ENCODE measurements at regions not wholly inside any gene's neighbourhood (a gene's known extent, or its start where the extent isn't known, plus 50 kb on each side); places are given as distances from the start of the nearest gene placed in this dataset.
"Not testable (repeated sequence)": the region's sequence is repeated elsewhere in the genome, so short reads cannot be mapped to it uniquely, and the experiment has no call there.

- peaks cover 3% of the 10 kb centered on the region for H3K4me1 ChIP-seq (ENCODE audit: control insufficient read depth, insufficient read depth, low read length)
- no peak overlapping the region for H3K9ac ChIP-seq (ENCODE audit: low read depth, low read length)
- no peak overlapping the region for H3K4me3 ChIP-seq (ENCODE audit: low read depth, low read length)
- H3K9me3 ChIP-seq (ENCODE audit: control insufficient read depth, insufficient read depth, low read length): no peaks in the 10 kb centered on the region
- no peaks in the 10 kb centered on the region for H3K27me3 ChIP-seq (ENCODE audit: control insufficient read depth, insufficient read depth, low read length)
- H3K36me3 ChIP-seq (ENCODE audit: control insufficient read depth, insufficient read depth, low read length): no peaks in the 10 kb centered on the region
These were observed 161.8 kb upstream of the IRF2BP2 start for GRCh38 chr1:234771642-234772344.

- Histone ChIP-seq H3K27me3 (ENCODE audit: control insufficient read depth, insufficient read depth, low read length) (no peaks in the 10 kb centered on the region), H3K36me3 (ENCODE audit: control insufficient read depth, insufficient read depth, low read length) (no peaks in the 10 kb centered on the region), H3K4me3 (ENCODE audit: low read depth, low read length) (no peak overlapping the region), H3K9me3 (ENCODE audit: control insufficient read depth, insufficient read depth, low read length) (no peaks in the 10 kb centered on the region), H3K9ac (ENCODE audit: low read depth, low read length) (no peak overlapping the region), H3K4me1 (ENCODE audit: control insufficient read depth, insufficient read depth, low read length) (peaks cover 3% of the 10 kb centered on the region)
These were observed 161.1 kb upstream of the IRF2BP2 start for GRCh38 chr1:234770924-234771540.

- Histone ChIP-seq H3K9ac (ENCODE audit: low read depth, low read length) (no peak overlapping the region), H3K4me3 (ENCODE audit: low read depth, low read length) (no peak overlapping the region), H3K27me3 (ENCODE audit: control insufficient read depth, insufficient read depth, low read length) (no peaks in the 10 kb centered on the region), H3K9me3 (ENCODE audit: control insufficient read depth, insufficient read depth, low read length) (no peaks in the 10 kb centered on the region), H3K36me3 (ENCODE audit: control insufficient read depth, insufficient read depth, low read length) (no peaks in the 10 kb centered on the region), H3K4me1 (ENCODE audit: control insufficient read depth, insufficient read depth, low read length) (peaks cover 3% of the 10 kb centered on the region)
These were observed 160.2 kb upstream of the IRF2BP2 start for GRCh38 chr1:234769986-234770795.

GRCh38 chr1:234769284-234769985, 159.5 kb upstream of the IRF2BP2 start:
- H3K27me3 ChIP-seq (ENCODE audit: control insufficient read depth, insufficient read depth, low read length): no peaks in the 10 kb centered on the region
- no peak overlapping the region for H3K9ac ChIP-seq (ENCODE audit: low read depth, low read length)
- no peaks in the 10 kb centered on the region for H3K36me3 ChIP-seq (ENCODE audit: control insufficient read depth, insufficient read depth, low read length)
- H3K9me3 ChIP-seq (ENCODE audit: control insufficient read depth, insufficient read depth, low read length): no peaks in the 10 kb centered on the region
- peaks cover 3% of the 10 kb centered on the region for H3K4me1 ChIP-seq (ENCODE audit: control insufficient read depth, insufficient read depth, low read length)
- no peak overlapping the region for H3K4me3 ChIP-seq (ENCODE audit: low read depth, low read length)

GRCh38 chr1:234768569-234769283, 158.7 kb upstream of the IRF2BP2 start:
- no peaks in the 10 kb centered on the region for H3K27me3 ChIP-seq (ENCODE audit: control insufficient read depth, insufficient read depth, low read length)
- H3K9me3 ChIP-seq (ENCODE audit: control insufficient read depth, insufficient read depth, low read length): no peaks in the 10 kb centered on the region
- no peak overlapping the region for H3K4me3 ChIP-seq (ENCODE audit: low read depth, low read length)
- no peak overlapping the region for H3K9ac ChIP-seq (ENCODE audit: low read depth, low read length)
- no peaks in the 10 kb centered on the region for H3K36me3 ChIP-seq (ENCODE audit: control insufficient read depth, insufficient read depth, low read length)
- peaks cover 3% of the 10 kb centered on the region for H3K4me1 ChIP-seq (ENCODE audit: control insufficient read depth, insufficient read depth, low read length)

- Histone ChIP-seq H3K36me3 (ENCODE audit: control insufficient read depth, insufficient read depth, low read length) (no peaks in the 10 kb centered on the region), H3K9ac (ENCODE audit: low read depth, low read length) (no peak overlapping the region), H3K27me3 (ENCODE audit: control insufficient read depth, insufficient read depth, low read length) (no peaks in the 10 kb centered on the region), H3K4me1 (ENCODE audit: control insufficient read depth, insufficient read depth, low read length) (peaks cover 3% of the 10 kb centered on the region), H3K9me3 (ENCODE audit: control insufficient read depth, insufficient read depth, low read length) (no peaks in the 10 kb centered on the region), H3K4me3 (ENCODE audit: low read depth, low read length) (no peak overlapping the region)
These were observed 158.2 kb upstream of the IRF2BP2 start for GRCh38 chr1:234768171-234768568.

- Histone ChIP-seq H3K4me3 (ENCODE audit: low read depth, low read length) (no peak overlapping the region), H3K9ac (ENCODE audit: low read depth, low read length) (no peak overlapping the region), H3K9me3 (ENCODE audit: control insufficient read depth, insufficient read depth, low read length) (no peaks in the 10 kb centered on the region), H3K36me3 (ENCODE audit: control insufficient read depth, insufficient read depth, low read length) (no peaks in the 10 kb centered on the region), H3K4me1 (ENCODE audit: control insufficient read depth, insufficient read depth, low read length) (no peaks in the 10 kb centered on the region), H3K27me3 (ENCODE audit: control insufficient read depth, insufficient read depth, low read length) (no peaks in the 10 kb centered on the region)
These were observed 155.7 kb upstream of the IRF2BP2 start for GRCh38 chr1:234765672-234766071.

GRCh38 chr1:234765181-234765580, 155.2 kb upstream of the IRF2BP2 start:
- Histone ChIP-seq H3K4me1 (ENCODE audit: control insufficient read depth, insufficient read depth, low read length) (no peaks in the 10 kb centered on the region), H3K4me3 (ENCODE audit: low read depth, low read length) (no peak overlapping the region)

GRCh38 chr1:234763910-234764309, 153.9 kb upstream of the IRF2BP2 start:
- Histone ChIP-seq H3K9ac (ENCODE audit: low read depth, low read length) (no peak overlapping the region), H3K27me3 (ENCODE audit: control insufficient read depth, insufficient read depth, low read length) (no peaks in the 10 kb centered on the region), H3K9me3 (ENCODE audit: control insufficient read depth, insufficient read depth, low read length) (no peaks in the 10 kb centered on the region), H3K4me1 (ENCODE audit: control insufficient read depth, insufficient read depth, low read length) (no peaks in the 10 kb centered on the region), H3K36me3 (ENCODE audit: control insufficient read depth, insufficient read depth, low read length) (no peaks in the 10 kb centered on the region), H3K4me3 (ENCODE audit: low read depth, low read length) (no peak overlapping the region)

More at GRCh38 chr1:234765181-234765580, 155.2 kb upstream of the IRF2BP2 start:
- Histone ChIP-seq H3K9ac (ENCODE audit: low read depth, low read length) (no peak overlapping the region), H3K9me3 (ENCODE audit: control insufficient read depth, insufficient read depth, low read length) (no peaks in the 10 kb centered on the region), H3K27me3 (ENCODE audit: control insufficient read depth, insufficient read depth, low read length) (no peaks in the 10 kb centered on the region), H3K36me3 (ENCODE audit: control insufficient read depth, insufficient read depth, low read length) (no peaks in the 10 kb centered on the region)

GRCh38 chr1:234763367-234763766, 153.4 kb upstream of the IRF2BP2 start:
- Histone ChIP-seq H3K4me1 (ENCODE audit: control insufficient read depth, insufficient read depth, low read length) (no peaks in the 10 kb centered on the region), H3K36me3 (ENCODE audit: control insufficient read depth, insufficient read depth, low read length) (no peaks in the 10 kb centered on the region), H3K4me3 (ENCODE audit: low read depth, low read length) (no peak overlapping the region), H3K9me3 (ENCODE audit: control insufficient read depth, insufficient read depth, low read length) (no peaks in the 10 kb centered on the region), H3K27me3 (ENCODE audit: control insufficient read depth, insufficient read depth, low read length) (no peaks in the 10 kb centered on the region), H3K9ac (ENCODE audit: low read depth, low read length) (no peak overlapping the region)

GRCh38 chr1:234762127-234762526, 152.1 kb upstream of the IRF2BP2 start:
- not testable (repeated sequence) for H3K4me3 ChIP-seq (ENCODE audit: low read depth, low read length); H3K9ac ChIP-seq (ENCODE audit: low read depth, low read length); H3K4me1 ChIP-seq (ENCODE audit: control insufficient read depth, insufficient read depth, low read length); H3K27me3 ChIP-seq (ENCODE audit: control insufficient read depth, insufficient read depth, low read length); H3K36me3 ChIP-seq (ENCODE audit: control insufficient read depth, insufficient read depth, low read length); H3K9me3 ChIP-seq (ENCODE audit: control insufficient read depth, insufficient read depth, low read length)

Measured in iPS-15b (cell line).